ENCODE measurements at regions not wholly inside any gene's neighbourhood (a gene's known extent, or its start where the extent isn't known, plus 50 kb on each side); places are given as distances from the start of the nearest gene placed in this dataset.

DNA sequence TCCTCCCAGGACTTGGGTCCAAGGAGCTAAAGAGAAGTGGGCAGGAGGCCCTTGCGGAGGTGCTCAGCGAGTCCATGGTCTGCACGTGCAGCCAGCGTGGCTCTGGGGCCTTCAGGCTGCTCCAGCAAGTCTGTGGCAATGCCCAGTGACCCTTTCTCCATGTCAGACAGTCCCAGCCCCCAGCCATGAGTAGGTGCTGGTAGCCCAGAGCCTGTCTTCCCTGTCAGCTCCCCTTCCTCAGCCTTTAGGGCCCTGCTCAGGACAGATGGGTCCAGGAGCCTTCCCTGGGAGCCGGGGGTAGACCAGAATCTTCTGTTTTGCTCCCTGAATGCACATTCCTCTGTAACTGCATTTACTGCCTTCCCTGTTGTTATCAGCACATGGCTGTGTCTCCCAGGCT, 147.2 kb upstream of the IRX2 start:
- Histone ChIP-seq H3K79me2 (ENCODE audit: control insufficient read depth, insufficient read depth, low read length) (no peaks in the 10 kb centered on the region), H3K4me1 (ENCODE audit: control insufficient read depth, extremely low read depth, insufficient read depth, low read length) (no peaks in the 10 kb centered on the region), H3K4me3 (replicated peaks in 1 of 4; ENCODE audit: control extremely low read depth in 1 of 4, insufficient read depth in 1 of 4, low read depth in 3 of 4, low read length in 4 of 4) (no peak overlapping the region), H3K36me3 (ENCODE audit: control insufficient read depth, insufficient read depth, low read length) (no peaks in the 10 kb centered on the region), H3K27me3 (ENCODE audit: control insufficient read depth, insufficient read depth, low read length) (no peaks in the 10 kb centered on the region), H3K4me2 (ENCODE audit: extremely low read depth, insufficient read depth, low read length) (no peak overlapping the region), H3K9me3 (ENCODE audit: control insufficient read depth, insufficient read depth, low read depth, low read length) (no peaks in the 10 kb centered on the region), H4K20me1 (ENCODE audit: control insufficient read depth, extremely low read depth, insufficient read depth, low read length) (no peaks in the 10 kb centered on the region), H2AFZ (ENCODE audit: low read length) (no peak overlapping the region), H3K9ac (ENCODE audit: insufficient read depth, low read length) (no peak overlapping the region), H3K27ac (ENCODE audit: insufficient read depth, low read length) (no peak overlapping the region)
- no peak for TF ChIP-seq CTCF (conservative IDR thresholded peaks at IDR 0.05 in 1 of 2, IDR thresholded peaks at IDR 0.05 in 1 of 2; ENCODE audit: low read depth in 1 of 2, low read length in 2 of 2)
- TF ChIP-seq EZH2 (IDR thresholded peaks at IDR 0.05; ENCODE audit: low read length, missing control alignments) = no peak
- DNase-seq (ENCODE audit: low read depth in 2 of 2) = no peak

DNA sequence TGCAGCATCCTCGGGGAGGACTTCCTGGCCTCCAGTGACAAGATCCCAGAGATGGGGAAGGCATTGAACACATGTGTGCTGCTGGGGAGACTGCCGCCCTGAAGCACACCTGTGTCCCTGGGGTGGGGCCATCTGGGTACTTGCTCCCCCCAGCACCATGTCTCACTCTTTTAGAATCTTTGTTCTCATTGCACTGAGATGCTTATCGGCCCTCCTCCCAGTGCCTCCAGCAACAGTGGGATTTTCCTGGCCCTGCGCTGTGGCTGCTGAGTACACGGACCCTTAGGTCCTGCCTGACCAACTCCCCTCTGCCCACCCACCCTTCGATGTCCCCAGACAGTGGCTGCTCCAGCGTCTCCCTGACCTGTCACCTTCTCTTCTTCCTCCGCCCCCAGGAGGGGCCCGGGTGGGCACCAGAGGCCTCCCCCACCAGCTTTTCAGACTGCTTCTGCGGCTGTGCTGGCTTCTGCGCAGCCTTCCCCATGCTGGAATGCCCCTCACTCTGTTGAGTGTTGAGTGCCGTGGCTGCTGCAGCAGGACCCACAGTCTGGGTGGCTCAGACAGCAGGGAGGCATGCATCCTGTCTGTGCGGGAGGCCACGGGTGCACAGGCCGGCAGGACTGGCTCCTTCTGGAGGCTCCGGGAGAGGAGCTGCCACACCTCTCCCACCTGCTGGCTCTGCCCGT, 145.9 kb upstream of the IRX2 start:
- H3K36me3 ChIP-seq (ENCODE audit: control insufficient read depth, insufficient read depth, low read length) = no peaks in the 10 kb centered on the region
- no peak overlapping the region for H2AFZ ChIP-seq (ENCODE audit: low read length)
- no peak for DNase-seq (ENCODE audit: low read depth in 2 of 2)
- no peak overlapping the region for H3K9ac ChIP-seq (ENCODE audit: insufficient read depth, low read length)
- H4K20me1 ChIP-seq (ENCODE audit: control insufficient read depth, extremely low read depth, insufficient read depth, low read length) = no peaks in the 10 kb centered on the region
- no peaks in the 10 kb centered on the region for H3K4me1 ChIP-seq (ENCODE audit: control insufficient read depth, extremely low read depth, insufficient read depth, low read length)
- H3K4me3 ChIP-seq (replicated peaks in 1 of 4; ENCODE audit: control extremely low read depth in 1 of 4, insufficient read depth in 1 of 4, low read depth in 3 of 4, low read length in 4 of 4) = no peak overlapping the region
- H3K27ac ChIP-seq (ENCODE audit: insufficient read depth, low read length) = no peak overlapping the region
- H3K27me3 ChIP-seq (ENCODE audit: control insufficient read depth, insufficient read depth, low read length) = no peaks in the 10 kb centered on the region
- no peaks in the 10 kb centered on the region for H3K79me2 ChIP-seq (ENCODE audit: control insufficient read depth, insufficient read depth, low read length)
- no peak overlapping the region for H3K4me2 ChIP-seq (ENCODE audit: extremely low read depth, insufficient read depth, low read length)
- H3K9me3 ChIP-seq (ENCODE audit: control insufficient read depth, insufficient read depth, low read depth, low read length) = no peaks in the 10 kb centered on the region
- TF ChIP-seq CTCF (conservative IDR thresholded peaks at IDR 0.05 in 1 of 2, IDR thresholded peaks at IDR 0.05 in 1 of 2; ENCODE audit: low read depth in 1 of 2, low read length in 2 of 2) (no peak), EZH2 (IDR thresholded peaks at IDR 0.05; ENCODE audit: low read length, missing control alignments) (no peak)

GRCh38 chr5:2896371-2897275, 145.1 kb upstream of the IRX2 start:
- H3K9ac ChIP-seq (ENCODE audit: insufficient read depth, low read length) = no peak overlapping the region
- no peak for DNase-seq (ENCODE audit: low read depth in 2 of 2)
- no peak overlapping the region for H3K4me3 ChIP-seq (replicated peaks in 1 of 4; ENCODE audit: control extremely low read depth in 1 of 4, insufficient read depth in 1 of 4, low read depth in 3 of 4, low read length in 4 of 4)
- H3K27ac ChIP-seq (ENCODE audit: insufficient read depth, low read length) = no peak overlapping the region
- no peaks in the 10 kb centered on the region for H3K9me3 ChIP-seq (ENCODE audit: control insufficient read depth, insufficient read depth, low read depth, low read length)
- no peaks in the 10 kb centered on the region for H3K4me1 ChIP-seq (ENCODE audit: control insufficient read depth, extremely low read depth, insufficient read depth, low read length)
- H2AFZ ChIP-seq (ENCODE audit: low read length) = no peak overlapping the region
- H4K20me1 ChIP-seq (ENCODE audit: control insufficient read depth, extremely low read depth, insufficient read depth, low read length) = no peaks in the 10 kb centered on the region
- TF ChIP-seq CTCF (conservative IDR thresholded peaks at IDR 0.05 in 1 of 2, IDR thresholded peaks at IDR 0.05 in 1 of 2; ENCODE audit: low read depth in 1 of 2, low read length in 2 of 2) = no peak
- H3K27me3 ChIP-seq (ENCODE audit: control insufficient read depth, insufficient read depth, low read length) = no peaks in the 10 kb centered on the region
- H3K36me3 ChIP-seq (ENCODE audit: control insufficient read depth, insufficient read depth, low read length) = no peaks in the 10 kb centered on the region
- H3K4me2 ChIP-seq (ENCODE audit: extremely low read depth, insufficient read depth, low read length) = no peak overlapping the region
- no peaks in the 10 kb centered on the region for H3K79me2 ChIP-seq (ENCODE audit: control insufficient read depth, insufficient read depth, low read length)
